HG03135 (cell line): ENCODE measurements at regions not wholly inside any gene's neighbourhood (a gene's known extent, or its start where the extent isn't known, plus 50 kb on each side); places are given as distances from the start of the nearest gene placed in this dataset.
"Not testable (repeated sequence)": the region's sequence is repeated elsewhere in the genome, so short reads cannot be mapped to it uniquely, and the experiment has no call there.

Experiments used
- ATAC-seq: cut with Tn5 transposase; IDR thresholded peaks from one replicate; pipeline ENCODE4 v1.9.1; 2021; ENCODE audit warnings: mild to moderate bottlenecking, moderate library complexity; ENCODE audit not compliant: unreplicated experiment

- no peak for ATAC-seq
These were observed 318.0 kb downstream of the DMAC1 start for GRCh38 chr9:7481570-7481969.

- no peak for ATAC-seq
These were observed 320.3 kb downstream of the DMAC1 start for GRCh38 chr9:7479300-7479699.

DNA sequence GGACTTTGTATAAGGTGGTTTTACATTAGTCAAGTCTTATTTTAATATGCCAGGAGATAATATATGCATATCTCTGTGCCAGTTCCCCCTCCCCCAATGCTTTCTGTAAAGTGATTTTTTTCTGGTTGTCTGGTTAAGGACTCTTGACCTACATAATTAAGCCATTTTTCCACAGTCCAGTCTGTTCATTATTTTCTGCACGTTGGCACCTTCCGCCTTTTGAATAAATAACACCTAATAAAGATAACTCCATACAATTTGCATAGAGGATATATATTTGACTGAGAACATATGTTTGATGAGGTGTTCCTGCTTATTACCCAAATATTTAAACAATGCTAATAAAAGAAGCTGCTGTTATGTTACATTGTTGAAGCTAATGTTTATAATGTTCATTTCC, 320.9 kb downstream of the DMAC1 start:
- no peak for ATAC-seq

GRCh38 chr9:7467186-7467585, 332.4 kb downstream of the DMAC1 start:
- no peak for ATAC-seq

GRCh38 chr9:7461791-7462190, 337.8 kb downstream of the DMAC1 start:
- no peak for ATAC-seq

DNA sequence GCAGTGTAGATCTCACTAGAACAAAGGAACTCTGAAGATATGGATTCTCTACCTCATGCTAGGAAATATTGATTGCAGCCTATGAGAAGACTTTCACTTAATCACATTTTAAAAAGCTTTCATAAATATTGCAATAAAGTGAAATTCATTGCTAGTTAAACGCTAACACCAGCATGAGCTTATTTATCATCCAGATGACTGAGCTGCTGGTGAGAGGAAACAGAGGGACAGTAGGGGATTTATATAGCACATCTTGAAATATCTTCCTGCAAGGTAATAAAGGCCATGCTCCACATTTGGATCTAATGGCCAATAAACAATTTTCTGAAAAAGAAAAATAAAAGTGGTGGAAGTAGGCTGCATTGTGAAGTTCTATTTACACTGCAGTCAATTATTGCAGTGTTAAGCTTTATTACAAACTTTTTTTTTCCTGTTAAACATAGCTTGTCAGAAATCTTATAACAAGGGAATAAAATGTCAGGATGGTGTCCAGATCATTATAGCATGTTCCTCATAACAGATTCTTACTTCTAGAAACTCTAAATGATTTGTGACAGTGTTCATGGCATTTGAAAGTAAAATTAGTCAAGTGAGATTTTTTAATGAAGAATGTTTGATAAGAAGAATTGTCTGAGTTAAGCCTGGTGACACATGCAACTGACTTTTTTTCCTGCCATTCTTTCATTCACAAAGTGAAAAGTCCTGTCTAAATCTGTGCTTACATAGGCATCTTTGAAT, 342.6 kb downstream of the DMAC1 start:
- no peak for ATAC-seq

- no peak for ATAC-seq
These were observed 343.2 kb downstream of the DMAC1 start for GRCh38 chr9:7456377-7456776.

DNA sequence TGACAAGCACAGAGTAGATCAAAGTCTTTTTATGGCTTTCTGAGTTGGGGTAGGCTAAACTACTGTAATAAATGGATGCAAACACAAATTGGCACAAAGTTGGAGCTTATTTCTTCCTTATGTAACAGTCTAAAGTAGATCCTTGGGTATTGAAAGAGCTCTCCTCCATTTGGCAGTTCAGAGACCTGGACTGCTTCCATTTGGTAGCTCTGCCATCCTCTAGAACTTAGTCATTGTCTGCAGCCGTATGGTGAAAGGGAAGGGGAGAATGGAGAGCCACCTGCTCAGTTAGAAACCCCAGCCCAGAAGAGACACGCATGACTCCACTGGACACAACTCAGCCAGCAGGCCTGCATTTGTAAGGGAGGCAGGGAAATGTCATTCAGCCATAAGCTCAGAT, 345.0 kb downstream of the DMAC1 start:
- ATAC-seq, result no peak

GRCh38 chr9:7452378-7452777, 347.2 kb downstream of the DMAC1 start:
- no peak for ATAC-seq

- no peak for ATAC-seq
These were observed 348.5 kb downstream of the DMAC1 start for GRCh38 chr9:7451062-7451461.

DNA sequence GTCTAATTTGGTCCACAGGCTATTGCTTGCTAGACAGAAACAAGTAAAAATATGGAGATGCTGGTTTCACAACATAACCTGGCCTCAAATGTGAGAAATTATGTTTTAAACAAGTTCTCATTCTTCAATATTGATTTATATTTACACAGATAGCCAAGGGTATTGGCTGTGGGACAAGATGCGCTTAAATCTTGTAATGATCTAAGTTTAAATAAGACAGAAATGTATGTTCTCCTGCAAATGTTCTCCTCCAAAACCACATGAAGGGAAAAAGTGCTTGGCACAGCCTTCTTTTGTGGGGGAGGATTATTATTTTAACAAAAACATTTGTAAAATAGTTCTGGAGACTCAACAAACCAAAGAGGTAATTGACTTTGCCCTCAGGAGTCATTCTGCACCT, 356.0 kb downstream of the DMAC1 start:
- ATAC-seq, result no peak

DNA sequence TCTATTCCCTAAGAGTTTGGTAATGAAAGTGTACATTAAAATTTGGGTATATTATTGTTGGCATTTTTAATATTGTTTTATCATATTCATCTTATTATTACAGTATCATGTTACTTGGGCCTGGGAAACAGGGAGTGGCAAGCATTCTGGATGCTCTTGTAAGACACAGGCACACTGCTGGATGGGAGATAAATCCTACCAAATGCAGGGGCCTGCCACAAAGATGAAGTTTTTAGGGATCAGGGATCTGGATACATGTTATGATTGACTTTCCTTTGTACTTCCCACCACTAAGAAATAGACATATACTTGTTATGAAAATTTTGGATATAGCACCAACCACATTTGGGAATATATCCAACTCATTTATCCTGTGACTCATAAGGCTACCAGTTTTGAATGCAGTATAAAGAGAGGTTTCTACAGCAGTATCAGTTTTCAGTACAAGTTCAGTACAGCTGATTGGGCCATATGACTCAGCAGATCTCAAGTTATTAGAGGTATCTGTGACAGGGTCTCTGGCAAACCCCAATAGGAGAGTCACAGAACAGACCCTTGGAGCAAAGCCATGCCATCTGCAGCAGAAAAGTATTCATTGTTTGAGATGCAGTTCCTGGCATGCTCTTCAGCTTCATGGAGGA, 360.1 kb downstream of the DMAC1 start:
- ATAC-seq, result no peak

GRCh38 chr9:7436754-7437153, 362.8 kb downstream of the DMAC1 start:
- no peak for ATAC-seq

- ATAC-seq, result no peak
These were observed 365.9 kb downstream of the DMAC1 start for GRCh38 chr9:7433508-7434292.

DNA sequence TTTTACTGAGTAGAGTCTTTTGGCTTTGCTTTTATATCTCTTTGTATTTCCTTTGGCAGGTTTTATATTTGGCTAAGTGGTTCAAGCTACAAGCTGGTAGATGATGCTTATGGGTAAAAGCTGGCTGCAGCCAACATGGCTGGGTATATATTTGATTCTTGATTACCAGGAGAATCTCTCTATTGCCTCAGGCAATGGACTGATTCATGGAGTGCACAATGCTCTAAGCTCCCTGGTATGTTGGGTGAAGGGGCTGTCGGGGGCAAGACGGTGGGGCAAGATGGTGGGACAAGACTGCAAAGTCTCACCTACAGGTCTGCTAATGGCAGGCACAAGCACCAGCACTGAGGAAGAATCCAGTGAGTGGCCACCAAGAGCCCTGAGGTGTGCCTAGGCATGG, 366.6 kb downstream of the DMAC1 start:
- ATAC-seq, result no peak

DNA sequence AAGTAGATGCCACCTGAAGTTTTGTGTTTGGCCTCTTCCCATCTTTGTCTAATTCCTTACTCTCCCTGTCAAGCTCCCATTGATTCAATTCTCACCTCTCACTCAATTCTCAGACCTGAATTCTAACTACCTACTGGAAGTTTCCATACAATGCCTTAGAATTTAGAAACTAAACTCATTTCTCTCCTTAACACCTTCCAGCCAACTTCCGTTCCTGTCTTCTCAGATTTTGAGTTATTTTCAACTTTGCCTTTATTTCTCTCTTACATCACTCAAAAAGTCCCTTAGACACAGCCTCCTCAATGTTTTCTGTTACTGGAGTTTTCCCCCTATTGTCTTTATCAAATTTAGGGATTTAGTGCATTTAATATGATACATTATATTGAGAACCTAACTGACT, 382.2 kb downstream of the DMAC1 start:
- ATAC-seq, result not testable (repeated sequence)

- no peak for ATAC-seq
These were observed 383.7 kb downstream of the DMAC1 start for GRCh38 chr9:7415836-7416235.

GRCh38 chr9:7408845-7409244, 390.7 kb downstream of the DMAC1 start:
- no peak for ATAC-seq

- no peak for ATAC-seq
These were observed 392.3 kb downstream of the DMAC1 start for GRCh38 chr9:7407246-7407645.

DNA sequence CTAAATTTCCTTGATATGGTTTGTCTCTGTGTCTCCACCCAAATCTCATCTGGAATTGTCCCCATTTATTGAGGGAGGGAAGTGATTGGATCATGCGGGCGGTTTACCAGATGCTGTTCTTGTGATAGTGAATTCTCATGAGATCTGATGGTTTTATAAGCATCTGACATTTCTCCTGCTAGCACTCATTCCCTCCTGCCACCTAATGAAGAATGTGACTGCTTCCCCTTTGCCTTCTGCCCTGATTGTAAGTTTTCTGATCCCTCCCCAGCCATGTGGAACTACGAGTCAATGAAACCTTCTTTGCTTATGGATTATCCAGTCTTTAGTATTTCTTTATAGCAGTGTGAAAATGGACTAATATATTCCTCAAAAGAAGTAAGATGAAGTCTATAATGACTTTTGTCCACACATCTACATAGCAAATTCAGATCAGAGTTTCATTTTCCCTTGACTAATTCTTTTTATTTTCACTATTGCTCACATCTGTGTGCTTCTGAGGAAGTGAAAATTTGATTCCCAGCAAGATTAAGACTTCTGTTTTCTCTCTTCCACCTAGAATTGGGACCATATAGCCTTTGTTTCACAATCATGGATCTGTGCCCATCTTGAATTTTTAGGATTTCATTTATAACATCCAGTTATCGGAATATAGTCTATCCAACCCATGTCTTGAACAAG, 393.5 kb downstream of the DMAC1 start:
- ATAC-seq, result peak; percentile 79

GRCh38 chr9:7403839-7404487, 395.6 kb downstream of the DMAC1 start:
- ATAC-seq, result no peak
